Esophagus muscularis mucosa (tissue), 4 donors: ENCODE measurements at regions not wholly inside any gene's neighbourhood (a gene's known extent, or its start where the extent isn't known, plus 50 kb on each side); places are given as distances from the start of the nearest gene placed in this dataset.

ENCODE experiments used
- EP300 ChIP-seq: sonication (generic); formaldehyde crosslinking; IDR thresholded peaks from one replicate; pipeline ENCODE4 v1.6.1; 2017; ENCODE audit warnings: antibody characterized with exemption
- POLR2A ChIP-seq: fragments of 450-650 bp; IDR thresholded peaks from one replicate; pipeline ENCODE4 v1.6.1; 2017; ENCODE audit warnings: antibody characterized with exemption, moderate library complexity, mild to moderate bottlenecking, low read depth
- POLR2AphosphoS5 ChIP-seq, 2 donors: sonication (generic); formaldehyde crosslinking; IDR thresholded peaks; one replicate each; pipeline ENCODE4 v1.6.1; 2017; ENCODE audit warnings: antibody characterized with exemption in 2 of 2
- TF ChIP-seq, protein P1 (sequence below), 3 experiments: fragments of 200-600 bp in 2 of 3; fragments of 450-650 bp in 1 of 3; sonication (generic) in 2 of 3; IDR thresholded peaks; one replicate each; pipeline ENCODE4 v1.5.1; 2017 to 2019; ENCODE audit warnings: antibody characterized with exemption in 3 of 3, mild to moderate bottlenecking in 2 of 3, moderate library complexity in 1 of 3

DNA sequence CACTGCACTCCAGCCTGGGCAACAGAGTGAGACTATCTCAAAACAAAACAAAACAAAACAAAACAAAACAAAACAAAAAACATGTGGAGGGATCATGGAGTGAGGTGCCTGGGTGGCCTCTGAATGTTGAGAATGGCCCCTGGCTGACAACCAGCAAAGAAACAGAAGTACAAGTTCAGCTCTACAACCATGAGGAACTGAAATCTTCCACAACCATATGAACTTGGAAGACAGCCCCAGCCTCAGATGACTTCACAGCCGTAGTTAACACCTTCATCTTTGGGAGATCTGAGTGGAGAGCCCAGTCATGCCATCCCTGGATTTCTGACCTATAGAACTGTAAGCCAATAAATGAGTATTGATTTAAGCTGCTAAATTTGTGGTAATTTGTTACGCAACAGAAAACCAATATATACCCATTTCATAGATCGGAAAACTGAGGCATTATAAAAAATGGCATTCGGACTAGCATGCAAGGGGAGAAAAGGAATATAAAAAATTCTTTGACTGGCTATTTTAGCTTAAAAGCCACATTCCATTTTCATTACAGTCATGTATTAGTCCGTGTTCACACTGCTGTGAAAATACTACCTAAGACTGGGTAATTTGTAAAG, 138.7 kb upstream of the RAPGEF2 start:
- TF ChIP-seq EP300 (no peak), POLR2AphosphoS5 (IDR thresholded peaks at IDR 0.05) (no peak), POLR2A (no peak)
- TF ChIP-seq, protein P1, sequence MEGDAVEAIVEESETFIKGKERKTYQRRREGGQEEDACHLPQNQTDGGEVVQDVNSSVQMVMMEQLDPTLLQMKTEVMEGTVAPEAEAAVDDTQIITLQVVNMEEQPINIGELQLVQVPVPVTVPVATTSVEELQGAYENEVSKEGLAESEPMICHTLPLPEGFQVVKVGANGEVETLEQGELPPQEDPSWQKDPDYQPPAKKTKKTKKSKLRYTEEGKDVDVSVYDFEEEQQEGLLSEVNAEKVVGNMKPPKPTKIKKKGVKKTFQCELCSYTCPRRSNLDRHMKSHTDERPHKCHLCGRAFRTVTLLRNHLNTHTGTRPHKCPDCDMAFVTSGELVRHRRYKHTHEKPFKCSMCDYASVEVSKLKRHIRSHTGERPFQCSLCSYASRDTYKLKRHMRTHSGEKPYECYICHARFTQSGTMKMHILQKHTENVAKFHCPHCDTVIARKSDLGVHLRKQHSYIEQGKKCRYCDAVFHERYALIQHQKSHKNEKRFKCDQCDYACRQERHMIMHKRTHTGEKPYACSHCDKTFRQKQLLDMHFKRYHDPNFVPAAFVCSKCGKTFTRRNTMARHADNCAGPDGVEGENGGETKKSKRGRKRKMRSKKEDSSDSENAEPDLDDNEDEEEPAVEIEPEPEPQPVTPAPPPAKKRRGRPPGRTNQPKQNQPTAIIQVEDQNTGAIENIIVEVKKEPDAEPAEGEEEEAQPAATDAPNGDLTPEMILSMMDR (IDR thresholded peaks at IDR 0.05): no peak
